DND-41 (cell line): ENCODE measurements at regions not wholly inside any gene's neighbourhood (a gene's known extent, or its start where the extent isn't known, plus 50 kb on each side); places are given as distances from the start of the nearest gene placed in this dataset.

ENCODE experiments used
- CTCF ChIP-seq: IDR thresholded peaks from 2 replicates; pipeline ENCODE4 v1.5.1; 2012; ENCODE audit warnings: borderline replicate concordance, low read length, moderate library complexity, mild to moderate bottlenecking; ENCODE audit not compliant: poor library complexity, severe bottlenecking; ENCODE audit errors: extremely low read depth
- EZH2 ChIP-seq: IDR thresholded peaks from 3 replicates; pipeline ENCODE4 v1.6.1; 2012; ENCODE audit warnings: borderline replicate concordance, low read depth, mild to moderate bottlenecking, moderate library complexity, low read length, inconsistent platforms; ENCODE audit not compliant: severe bottlenecking

GRCh38 chr1:80509965-80510522 is 1290.7 kb upstream of the ADGRL2 start:
- no peak for TF ChIP-seq CTCF
- TF ChIP-seq EZH2, result no peak
